ENCODE measurements at regions not wholly inside any gene's neighbourhood (a gene's known extent, or its start where the extent isn't known, plus 50 kb on each side); places are given as distances from the start of the nearest gene placed in this dataset.

DNA sequence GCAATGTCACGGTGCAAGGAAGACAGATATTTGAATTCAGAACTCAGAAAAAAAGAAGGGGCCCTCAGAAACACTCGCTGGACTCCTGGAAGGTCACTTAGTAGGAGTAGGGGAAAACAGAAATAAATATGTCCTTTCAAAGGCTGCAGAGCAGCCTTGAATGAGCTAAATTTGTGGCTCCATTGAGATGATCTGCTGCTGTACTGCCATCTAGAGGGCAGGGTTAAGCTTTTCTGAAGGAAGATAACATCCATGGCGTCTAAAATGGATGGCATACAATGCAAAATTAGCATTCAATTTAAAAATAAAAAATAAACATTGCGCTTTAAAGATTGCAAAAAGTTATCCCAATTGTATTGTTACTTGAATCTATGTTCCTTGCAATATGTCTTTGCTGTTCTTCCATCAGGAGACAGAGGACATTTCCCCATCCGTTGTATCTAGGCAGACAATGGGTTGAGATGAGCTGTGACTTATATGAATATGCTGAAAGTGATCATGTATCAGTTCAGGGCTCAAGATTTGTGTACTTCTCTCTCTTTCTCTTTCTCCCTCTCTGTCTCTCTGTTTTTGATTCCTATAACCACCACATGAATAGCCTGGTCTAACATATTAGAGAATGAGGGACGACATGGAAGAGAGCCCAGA is 642.2 kb downstream of the SH2D4B start:
- TF ChIP-seq, protein P1, sequence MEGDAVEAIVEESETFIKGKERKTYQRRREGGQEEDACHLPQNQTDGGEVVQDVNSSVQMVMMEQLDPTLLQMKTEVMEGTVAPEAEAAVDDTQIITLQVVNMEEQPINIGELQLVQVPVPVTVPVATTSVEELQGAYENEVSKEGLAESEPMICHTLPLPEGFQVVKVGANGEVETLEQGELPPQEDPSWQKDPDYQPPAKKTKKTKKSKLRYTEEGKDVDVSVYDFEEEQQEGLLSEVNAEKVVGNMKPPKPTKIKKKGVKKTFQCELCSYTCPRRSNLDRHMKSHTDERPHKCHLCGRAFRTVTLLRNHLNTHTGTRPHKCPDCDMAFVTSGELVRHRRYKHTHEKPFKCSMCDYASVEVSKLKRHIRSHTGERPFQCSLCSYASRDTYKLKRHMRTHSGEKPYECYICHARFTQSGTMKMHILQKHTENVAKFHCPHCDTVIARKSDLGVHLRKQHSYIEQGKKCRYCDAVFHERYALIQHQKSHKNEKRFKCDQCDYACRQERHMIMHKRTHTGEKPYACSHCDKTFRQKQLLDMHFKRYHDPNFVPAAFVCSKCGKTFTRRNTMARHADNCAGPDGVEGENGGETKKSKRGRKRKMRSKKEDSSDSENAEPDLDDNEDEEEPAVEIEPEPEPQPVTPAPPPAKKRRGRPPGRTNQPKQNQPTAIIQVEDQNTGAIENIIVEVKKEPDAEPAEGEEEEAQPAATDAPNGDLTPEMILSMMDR (IDR thresholded peaks at IDR 0.05) = peak; percentile 69

DNA sequence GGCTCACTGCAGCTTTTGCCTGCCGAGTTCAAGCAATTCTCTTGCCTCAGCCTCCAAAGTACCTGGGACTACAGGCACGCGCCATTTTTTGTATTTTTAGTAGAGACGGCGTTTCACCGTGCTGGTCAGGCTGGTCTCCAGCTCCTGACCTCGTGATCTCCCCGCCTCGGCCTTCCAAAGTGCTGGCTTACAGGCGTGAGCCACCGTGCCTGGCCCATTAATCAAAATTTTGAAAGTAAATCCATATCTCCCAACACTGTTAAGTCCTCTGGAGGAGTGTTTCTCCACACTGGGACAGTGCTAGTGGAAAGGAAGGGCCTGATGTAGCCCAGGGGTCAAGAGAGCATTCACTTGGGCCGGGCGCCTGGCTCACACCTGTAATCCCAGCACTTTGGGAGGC is 644.6 kb downstream of the SH2D4B start:
- TF ChIP-seq, protein P1 (IDR thresholded peaks at IDR 0.05) = no peak

DNA sequence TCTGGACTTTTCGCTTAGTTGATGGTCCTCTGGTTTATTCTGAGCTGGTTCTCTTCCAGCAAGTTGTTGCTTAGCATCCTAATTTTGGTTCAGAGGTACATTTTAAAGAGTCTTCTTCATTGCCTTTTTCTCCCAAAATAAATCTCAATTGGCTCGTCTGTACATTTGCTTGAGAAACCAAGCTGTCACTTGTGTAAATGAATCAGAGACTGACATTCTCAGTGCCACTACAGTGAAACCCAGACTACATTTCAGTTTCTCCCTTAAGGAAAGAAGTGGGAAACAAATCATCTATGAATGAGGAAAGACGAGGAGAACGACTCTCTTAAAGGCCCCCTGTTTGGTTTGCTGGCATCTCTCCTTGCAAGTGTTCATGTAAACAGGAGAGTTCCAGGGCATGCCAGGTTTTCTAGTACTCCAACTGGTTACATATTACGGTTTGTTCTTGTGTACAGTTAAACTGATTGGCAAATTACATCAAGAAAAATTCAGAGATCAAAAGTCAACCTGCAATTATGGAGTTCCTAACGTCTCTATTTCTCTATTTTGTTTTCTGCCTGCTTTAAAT is 654.6 kb downstream of the SH2D4B start:
- TF ChIP-seq, protein P1 (IDR thresholded peaks at IDR 0.05) = no peak

DNA sequence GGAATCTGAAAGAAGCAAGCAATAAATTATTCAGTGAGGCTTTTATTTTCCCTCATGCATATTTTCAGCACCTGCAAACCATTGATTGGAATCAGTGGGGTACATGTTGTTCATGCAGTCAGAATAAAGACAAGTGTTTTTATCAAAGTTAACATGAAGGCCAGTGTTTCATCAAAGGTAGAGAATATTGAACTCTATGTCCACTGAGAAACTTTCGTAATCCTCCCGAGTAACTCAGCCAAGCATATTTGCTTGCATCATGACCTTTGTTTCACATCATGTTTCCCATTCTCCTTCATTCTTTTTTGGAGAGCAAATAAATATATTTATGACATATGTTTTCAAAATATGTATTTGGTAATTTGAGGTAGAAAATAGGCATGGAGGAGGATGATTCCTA is 663.1 kb downstream of the SH2D4B start:
- TF ChIP-seq, protein P1 (IDR thresholded peaks at IDR 0.05) = no peak

DNA sequence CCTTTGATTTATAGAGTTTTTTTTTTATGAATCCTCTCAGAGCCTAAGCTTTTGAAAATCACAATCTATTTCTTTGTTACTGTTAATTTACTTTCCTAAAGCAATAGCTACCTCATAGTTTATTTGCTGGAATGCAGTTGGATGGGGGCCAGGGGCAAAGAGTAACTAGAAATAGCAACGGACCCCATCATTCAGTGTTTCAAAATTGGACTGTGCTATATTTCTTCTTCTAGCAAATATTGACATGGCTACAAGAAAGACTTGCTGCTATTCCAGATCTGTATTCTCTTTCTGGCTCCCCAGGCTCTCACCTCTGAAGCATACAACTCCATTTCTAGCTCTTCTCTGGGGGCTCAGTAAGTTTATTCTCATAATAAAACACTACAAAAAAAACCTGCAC is 661.6 kb upstream of the NRG3 start:
- TF ChIP-seq, protein P1 (IDR thresholded peaks at IDR 0.05) = no peak

DNA sequence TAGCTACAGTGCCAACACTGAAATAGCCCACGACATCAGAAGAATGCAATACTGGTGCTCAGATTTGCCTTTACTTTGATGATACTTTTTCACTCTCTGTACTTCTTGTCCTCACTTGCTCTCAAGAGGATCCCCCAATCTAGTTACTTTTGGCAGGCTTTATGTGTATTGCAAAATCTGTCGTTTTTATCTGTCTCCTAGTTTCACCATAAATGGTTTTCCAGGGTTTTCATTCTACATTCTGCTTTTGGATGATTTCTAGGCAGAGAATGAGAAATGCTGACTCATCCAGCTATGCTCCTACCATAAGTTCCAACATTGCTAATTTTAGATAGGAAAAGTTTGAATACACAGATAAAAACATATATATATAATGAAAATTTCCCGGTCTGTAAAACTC is 659.5 kb upstream of the NRG3 start:
- TF ChIP-seq, protein P1 (IDR thresholded peaks at IDR 0.05) = no peak

DNA sequence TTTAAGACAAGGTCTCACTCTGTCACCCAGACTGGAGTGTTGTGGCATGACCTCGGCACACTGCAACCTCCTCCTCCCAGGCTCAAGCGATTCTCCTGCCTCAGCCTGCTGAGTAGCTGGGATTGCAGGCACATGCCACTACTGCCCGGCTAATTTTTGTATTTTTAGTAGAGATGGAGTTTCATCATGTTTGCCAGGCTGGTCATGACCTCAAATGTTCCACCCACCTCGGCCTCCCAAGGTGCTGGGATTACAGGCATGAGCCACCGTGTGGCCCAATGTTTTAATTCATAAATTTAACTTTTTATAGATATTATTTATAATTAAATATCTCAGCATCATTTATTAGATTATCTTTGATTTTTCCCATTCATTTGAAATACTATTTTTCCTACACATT is 658.0 kb upstream of the NRG3 start:
- TF ChIP-seq, protein P1 (IDR thresholded peaks at IDR 0.05) = no peak

DNA sequence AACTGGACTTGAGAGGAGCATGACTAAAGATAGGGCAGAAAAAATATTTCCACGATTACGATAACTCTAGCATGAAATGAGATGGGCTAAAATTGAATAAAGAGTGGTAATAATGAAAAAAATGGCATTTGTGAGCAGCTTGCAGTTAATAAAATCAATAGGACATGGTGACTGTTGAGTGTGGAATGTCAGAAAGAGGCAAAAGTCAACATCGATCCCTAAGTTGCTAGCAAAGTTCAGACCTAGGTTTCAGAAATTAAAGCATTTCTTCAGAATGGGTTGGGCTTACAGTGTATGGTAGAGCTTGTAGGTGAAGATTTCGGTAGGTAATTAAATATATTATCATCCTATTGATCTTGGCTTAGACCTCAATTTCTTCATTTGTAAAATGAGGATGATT is 656.7 kb upstream of the NRG3 start:
- TF ChIP-seq, protein P1 (IDR thresholded peaks at IDR 0.05) = no peak

Measured in LNCAP (cell line).